H1 (cell line): ENCODE measurements at regions not wholly inside any gene's neighbourhood (a gene's known extent, or its start where the extent isn't known, plus 50 kb on each side); places are given as distances from the start of the nearest gene placed in this dataset.
A peak's percentile ranks its signal among the peaks of the same experiment; 100 is the strongest.

Experiments
- CTCF ChIA-PET: fragments of 300-600 bp; sonication (Branson Sonifier 250); formaldehyde crosslinking; loops from one replicate; lab custom pipeline; 2021; ENCODE audit not compliant: partially characterized antibody; lab: Charles Lee
- POLR2A ChIA-PET: fragments of 300-600 bp; sonication (Branson Sonifier 250); formaldehyde crosslinking; loops from one replicate; lab custom pipeline; 2021; ENCODE audit warnings: inconsistent platforms; ENCODE audit not compliant: partially characterized antibody; lab: Charles Lee
- DNase-seq, 2 experiments: peaks; one replicate each; pipeline versions ENCODE4 v3.0.0 to v3.0.0-alpha.2; 2010 to 2022; ENCODE audit warnings: low spot score in 2 of 2, low read depth in 1 of 2, mixed read lengths in 1 of 2
- FAIRE-seq: peaks from 2 replicates; lab custom pipeline; 2011; peaks lifted over from hg19 to GRCh38; lab: Jason Lieb, UNC
- H2AFZ ChIP-seq: 2 replicates; pipeline ENCODE4 v1.8.1; 2012; ENCODE audit warnings: low read length, inconsistent platforms
- H2AK5ac ChIP-seq: 2 replicates; pipeline ENCODE4 v1.6.1; 2013; ENCODE audit warnings: low read depth, low read length
- H2BK120ac ChIP-seq: replicated peaks from 2 replicates; pipeline ENCODE3; 2013; ENCODE audit warnings: low read depth, low read length, inconsistent platforms
- H2BK12ac ChIP-seq: 2 replicates; pipeline ENCODE4 v1.6.1; 2013; ENCODE audit warnings: low read depth, low read length
- H2BK15ac ChIP-seq: 2 replicates; pipeline ENCODE4 v1.6.1; 2013; ENCODE audit warnings: low read length
- H2BK20ac ChIP-seq: 2 replicates; pipeline ENCODE4 v1.6.1; 2013; ENCODE audit warnings: low read length
- H2BK5ac ChIP-seq: 2 replicates; pipeline ENCODE4 v1.6.1; 2013; ENCODE audit warnings: low read depth, low read length
- H3K14ac ChIP-seq: 2 replicates; pipeline ENCODE4 v1.6.1; 2013; ENCODE audit warnings: inconsistent platforms; ENCODE audit not compliant: insufficient read length
- H3K18ac ChIP-seq: 2 replicates; pipeline ENCODE4 v1.6.1; 2013; ENCODE audit warnings: low read length; ENCODE audit errors: extremely low read depth
- H3K23ac ChIP-seq: 2 replicates; pipeline ENCODE4 v1.6.1; 2013; ENCODE audit warnings: inconsistent platforms; ENCODE audit not compliant: insufficient read length
- H3K23me2 ChIP-seq: 2 replicates; pipeline ENCODE4 v1.6.1; 2013; ENCODE audit warnings: low read depth, low read length
- H3K27ac ChIP-seq: 2 replicates; pipeline ENCODE4 v1.6.1; 2011; ENCODE audit warnings: low read depth, low read length, inconsistent platforms
- H3K27me3 ChIP-seq, 4 experiments: replicated peaks in 1 of 4; 1 replicate in 1 of 4; 2 replicates in 3 of 4; pipeline versions ENCODE4 v1.6.1 to v1.8.1; 2011 to 2013; ENCODE audit warnings: low read length in 3 of 4, mild to moderate bottlenecking in 3 of 4, inconsistent platforms in 2 of 4, mixed read lengths in 2 of 4, moderate library complexity in 1 of 4; ENCODE audit not compliant: control insufficient read depth in 3 of 4, insufficient read depth in 3 of 4; ENCODE audit errors: extremely low read depth in 1 of 4
- H3K36me3 ChIP-seq, 4 experiments: 2 replicates each; pipeline versions ENCODE4 v1.6.1 to v1.8.1; 2011 to 2013; ENCODE audit warnings: mild to moderate bottlenecking in 4 of 4, low read length in 3 of 4, moderate library complexity in 2 of 4, control low read depth in 1 of 4, inconsistent platforms in 1 of 4; ENCODE audit not compliant: insufficient read depth in 4 of 4, control insufficient read depth in 2 of 4
- H3K4ac ChIP-seq: replicated peaks from 2 replicates; pipeline ENCODE3; 2013; ENCODE audit warnings: low read length, low read depth, mixed read lengths, inconsistent platforms; ENCODE audit not compliant: insufficient read length
- H3K4me1 ChIP-seq, 4 experiments: replicated peaks in 1 of 4; 1 replicate in 1 of 4; 2 replicates in 3 of 4; pipeline versions ENCODE4 v1.6.1 to v1.8.1; 2011 to 2013; ENCODE audit warnings: low read length in 3 of 4, inconsistent platforms in 2 of 4, mixed read lengths in 1 of 4; ENCODE audit not compliant: insufficient read depth in 4 of 4, control insufficient read depth in 3 of 4
- H3K4me2 ChIP-seq, 2 experiments: 2 replicates each; pipeline versions ENCODE4 v1.6.1 to v1.8.1; 2011 to 2013; ENCODE audit warnings: low read depth in 2 of 2, low read length in 2 of 2, control low read depth in 1 of 2, inconsistent platforms in 1 of 2, mild to moderate bottlenecking in 1 of 2; ENCODE audit not compliant: insufficient read depth in 1 of 2
- H3K4me3 ChIP-seq, 4 experiments: fragments of 200-600, 300-600 bp in 1 of 4; sonication (generic), shearing (Covaris generic), sonication (Bioruptor Twin) in 1 of 4; 2 replicates each; pipeline versions ENCODE4 v1.5.1 to v1.8.1; 2011 to 2016; ENCODE audit warnings: low read length in 4 of 4, low read depth in 3 of 4, control low read depth in 2 of 4, inconsistent platforms in 2 of 4, mild to moderate bottlenecking in 2 of 4, mixed read lengths in 1 of 4, moderate library complexity in 1 of 4; ENCODE audit not compliant: insufficient read depth in 2 of 4; ENCODE audit errors: extremely low read depth in 1 of 4
- H3K56ac ChIP-seq: replicated peaks from 2 replicates; pipeline ENCODE3; 2013; ENCODE audit warnings: low read depth, mild to moderate bottlenecking, mixed read lengths, low read length, inconsistent platforms; ENCODE audit not compliant: insufficient read length
- H3K79me1 ChIP-seq: 2 replicates; pipeline ENCODE4 v1.6.1; 2013; ENCODE audit warnings: low read depth, low read length, control low read depth
- H3K79me2 ChIP-seq, 2 experiments: 2 replicates each; pipeline versions ENCODE4 v1.6.1 to v1.8.1; 2012 to 2013; ENCODE audit warnings: low read length in 2 of 2, mild to moderate bottlenecking in 2 of 2, inconsistent platforms in 1 of 2; ENCODE audit not compliant: insufficient read depth in 2 of 2, control insufficient read depth in 1 of 2
- H3K9ac ChIP-seq, 4 experiments: replicated peaks in 1 of 4; 1 replicate in 1 of 4; 2 replicates in 3 of 4; pipeline versions ENCODE4 v1.6.1 to v1.8.1; 2011 to 2013; ENCODE audit warnings: low read depth in 3 of 4, low read length in 3 of 4, control low read depth in 2 of 4, mild to moderate bottlenecking in 2 of 4, moderate library complexity in 2 of 4, inconsistent platforms in 1 of 4; ENCODE audit errors: extremely low read depth in 1 of 4
- H3K9me3 ChIP-seq, 2 experiments: 2 replicates each; pipeline versions ENCODE4 v1.6.1 to v1.8.1; 2012 to 2013; ENCODE audit warnings: mild to moderate bottlenecking in 2 of 2, moderate library complexity in 2 of 2, control low read depth in 1 of 2, inconsistent platforms in 1 of 2, low read depth in 1 of 2, low read length in 1 of 2, mixed read lengths in 1 of 2; ENCODE audit not compliant: insufficient read depth in 2 of 2
- H4K20me1 ChIP-seq, 2 experiments: replicated peaks in 1 of 2; 2 replicates each; pipeline versions ENCODE3 to v1.8.1; 2011 to 2013; ENCODE audit warnings: inconsistent platforms in 2 of 2, low read length in 2 of 2, mild to moderate bottlenecking in 1 of 2; ENCODE audit not compliant: insufficient read depth in 2 of 2, control insufficient read depth in 1 of 2
- H4K5ac ChIP-seq: 2 replicates; pipeline ENCODE4 v1.6.1; 2013; ENCODE audit warnings: low read length, low read depth, mixed read lengths, inconsistent platforms; ENCODE audit not compliant: insufficient read length
- H4K8ac ChIP-seq: 2 replicates; pipeline ENCODE4 v1.8.0; 2013; ENCODE audit warnings: mild to moderate bottlenecking, moderate library complexity, low read length, inconsistent platforms; ENCODE audit not compliant: insufficient read depth; ENCODE audit errors: extremely low read depth
- H4K91ac ChIP-seq: replicated peaks from 2 replicates; pipeline ENCODE3; 2013; ENCODE audit warnings: low read length, mixed read lengths, inconsistent platforms; ENCODE audit not compliant: insufficient read length
- ATF2 ChIP-seq: IDR thresholded peaks from 2 replicates; pipeline ENCODE4 v1.6.1; 2012; ENCODE audit warnings: low read length, inconsistent platforms
- CHD2 ChIP-seq: IDR thresholded peaks from 2 replicates; pipeline ENCODE4 v1.6.1; 2012; ENCODE audit warnings: low read length, improper control_type of control experiment
- HDAC6 ChIP-seq: IDR thresholded peaks from one replicate; pipeline ENCODE4 v1.7.1; 2012; ENCODE audit warnings: low read depth, mild to moderate bottlenecking, inconsistent platforms, low read length, moderate library complexity
- NANOG ChIP-seq: IDR thresholded peaks from 2 replicates; pipeline ENCODE4 v1.6.1; 2011; ENCODE audit warnings: low read length, low read depth, mild to moderate bottlenecking, inconsistent platforms; ENCODE audit not compliant: insufficient read depth, poor library complexity, severe bottlenecking
- RAD21 ChIP-seq, 2 experiments: IDR thresholded peaks in 1 of 2; conservative IDR thresholded peaks in 1 of 2; 2 replicates each; pipeline ENCODE4 v1.6.1; 2011; ENCODE audit warnings: low read depth in 2 of 2, low read length in 2 of 2, improper control_type of control experiment in 1 of 2, inconsistent platforms in 1 of 2, mild to moderate bottlenecking in 1 of 2, moderate library complexity in 1 of 2
- SIX5 ChIP-seq: IDR thresholded peaks from 2 replicates; pipeline ENCODE4 v1.6.1; 2011; ENCODE audit warnings: mild to moderate bottlenecking, low read depth, low read length
- TAF1 ChIP-seq: IDR thresholded peaks from 2 replicates; pipeline ENCODE4 v1.6.1; 2011; ENCODE audit warnings: mild to moderate bottlenecking, low read depth, low read length
- TBP ChIP-seq: IDR thresholded peaks from 2 replicates; pipeline ENCODE4 v1.6.1; 2011; ENCODE audit warnings: low read depth, low read length, improper control_type of control experiment
- WGBS, 2 experiments: shearing (Covaris generic) in 1 of 2; methylation state at CpG; one replicate each; pipeline versions ENCODE4 v1.1.6 to v1.1.7; 2013 to 2015; ENCODE audit warnings: low lambda C conversion rate in 2 of 2, mixed read lengths in 2 of 2, inconsistent platforms in 1 of 2, low coverage in 1 of 2, missing lambda C conversion rate in 1 of 2; ENCODE audit not compliant: insufficient replicate concordance in 2 of 2, insufficient coverage in 1 of 2, insufficient read length in 1 of 2; ENCODE audit errors: extremely low coverage in 1 of 2, missing lambda C conversion rate in 1 of 2; 5-methylcytosine and 5-hydroxymethylcytosine counted together

DNA sequence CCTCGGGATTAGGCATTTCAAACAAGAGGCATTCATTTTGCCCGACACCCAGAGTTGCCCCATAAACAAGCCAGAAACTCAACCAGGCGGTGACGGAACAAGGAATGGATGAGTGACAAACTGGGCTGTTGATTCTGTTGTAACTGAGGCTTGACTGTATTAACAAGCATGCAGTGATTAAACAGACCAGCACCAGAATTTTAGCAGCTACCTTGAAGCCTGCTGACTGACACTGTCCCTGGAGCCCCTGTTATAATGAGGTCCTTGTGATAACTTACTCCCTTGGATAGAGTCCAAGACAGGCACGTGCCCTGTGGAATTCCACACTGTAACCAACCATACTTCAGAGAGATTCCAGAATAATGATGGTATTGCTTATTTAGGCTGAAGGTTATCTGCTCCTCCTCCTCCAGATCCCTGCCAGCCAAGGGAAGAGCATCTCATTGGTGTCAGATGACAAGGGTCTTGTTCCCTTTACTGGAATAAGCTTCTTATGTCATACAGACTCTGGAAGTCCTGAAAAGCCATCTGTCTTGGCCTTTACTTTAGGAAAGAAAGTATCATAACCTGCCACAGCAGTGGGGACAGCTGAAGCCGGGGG, 97.1 kb upstream of the RMDN2 start:
- Histone ChIP-seq H4K20me1 (no peaks in the 10 kb centered on the region), H3K79me1 (no peaks in the 10 kb centered on the region), H3K36me3 (no peaks in the 10 kb centered on the region), H2AK5ac (no peak overlapping the region), H3K79me2 (no peaks in the 10 kb centered on the region), H2BK15ac (no peak overlapping the region), H2AFZ (peak overlapping the region; percentile 4; the same call in 1 of the 2 replicates), H3K4me2 (no peak overlapping the region), H3K4me1 (no peaks in the 10 kb centered on the region), H2BK5ac (no peak overlapping the region), H2BK12ac (no peak overlapping the region), H3K9ac (no peak overlapping the region), H3K4me3 (no peak overlapping the region), H3K27me3 (no peaks in the 10 kb centered on the region), H2BK20ac (no peak overlapping the region), H3K14ac (no peak overlapping the region), H3K9me3 (no peaks in the 10 kb centered on the region), H4K91ac (no peak overlapping the region), H2BK120ac (no peak overlapping the region), H3K23ac (no peak overlapping the region), H3K4ac (no peak overlapping the region), H3K27ac (no peak overlapping the region), H4K5ac (no peak overlapping the region), H3K56ac (no peak overlapping the region), H3K23me2 (no peaks in the 10 kb centered on the region), H4K8ac (no peak overlapping the region), H3K18ac (no peak overlapping the region)
- CTCF ChIA-PET = interaction anchor here (1.2 to 3.0 kb wide), 4 partner anchors 49 to 432 kb away, joined by 3 to 14 read pairs (median 8); no protein-coding TSS in a partner anchor
- FAIRE-seq = no peak
- 87% methylated on average over 6 of the region's 6 CpGs; no CpG with 5 or more reads in 1 of the 2 experiments for WGBS, 2 experiments
- TF ChIP-seq HDAC6 (no peak), TBP (no peak), SIX5 (no peak), RAD21 (IDR thresholded peaks at IDR 0.05 in 1 of 2, conservative IDR thresholded peaks at IDR 0.05 in 1 of 2; ENCODE audit: low read depth in 2 of 2, low read length in 2 of 2) (no peak), CHD2 (no peak), TAF1 (no peak), ATF2 (no peak), NANOG (no peak)
- DNase-seq = no peak
- POLR2A ChIA-PET = no interaction called here
